Prostate gland (tissue), 2 donors: ENCODE measurements at regions not wholly inside any gene's neighbourhood (a gene's known extent, or its start where the extent isn't known, plus 50 kb on each side); places are given as distances from the start of the nearest gene placed in this dataset.

Experiments
- POLR2AphosphoS5 ChIP-seq: sonication (generic); formaldehyde crosslinking; IDR thresholded peaks from one replicate; pipeline ENCODE4 v1.6.1; 2017; ENCODE audit warnings: antibody characterized with exemption
- TF ChIP-seq, protein P1 (sequence below), 4 experiments: fragments of 200-600 bp in 2 of 4; fragments of 450-650 bp in 2 of 4; sonication (generic) in 2 of 4; IDR thresholded peaks; 1 replicate in 3 of 4; 2 replicates in 1 of 4; pipeline ENCODE4 v1.5.1; 2016 to 2019; ENCODE audit warnings: antibody characterized with exemption in 4 of 4, mild to moderate bottlenecking in 2 of 4, moderate library complexity in 2 of 4

DNA sequence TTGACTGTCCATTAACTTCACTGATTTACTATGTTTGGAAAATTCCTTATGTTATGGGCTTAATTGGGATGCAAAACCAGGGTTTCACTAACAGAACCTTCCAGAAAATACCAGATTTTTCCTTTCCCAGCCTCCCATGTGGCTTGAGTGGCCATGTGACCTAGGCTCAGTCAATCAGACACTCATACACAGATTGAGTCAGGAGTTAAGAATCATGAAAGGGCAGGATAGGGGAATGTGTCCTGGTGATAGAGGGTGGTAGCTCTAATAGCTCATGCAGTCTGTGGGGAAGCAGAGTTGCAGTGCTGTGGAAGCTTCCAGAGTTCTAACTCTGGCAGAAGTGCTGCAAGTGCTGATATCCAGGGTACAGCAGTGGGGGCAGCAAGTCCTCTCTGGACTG is 134.1 kb upstream of the IFNG-AS1 start:
- TF ChIP-seq, protein P1, sequence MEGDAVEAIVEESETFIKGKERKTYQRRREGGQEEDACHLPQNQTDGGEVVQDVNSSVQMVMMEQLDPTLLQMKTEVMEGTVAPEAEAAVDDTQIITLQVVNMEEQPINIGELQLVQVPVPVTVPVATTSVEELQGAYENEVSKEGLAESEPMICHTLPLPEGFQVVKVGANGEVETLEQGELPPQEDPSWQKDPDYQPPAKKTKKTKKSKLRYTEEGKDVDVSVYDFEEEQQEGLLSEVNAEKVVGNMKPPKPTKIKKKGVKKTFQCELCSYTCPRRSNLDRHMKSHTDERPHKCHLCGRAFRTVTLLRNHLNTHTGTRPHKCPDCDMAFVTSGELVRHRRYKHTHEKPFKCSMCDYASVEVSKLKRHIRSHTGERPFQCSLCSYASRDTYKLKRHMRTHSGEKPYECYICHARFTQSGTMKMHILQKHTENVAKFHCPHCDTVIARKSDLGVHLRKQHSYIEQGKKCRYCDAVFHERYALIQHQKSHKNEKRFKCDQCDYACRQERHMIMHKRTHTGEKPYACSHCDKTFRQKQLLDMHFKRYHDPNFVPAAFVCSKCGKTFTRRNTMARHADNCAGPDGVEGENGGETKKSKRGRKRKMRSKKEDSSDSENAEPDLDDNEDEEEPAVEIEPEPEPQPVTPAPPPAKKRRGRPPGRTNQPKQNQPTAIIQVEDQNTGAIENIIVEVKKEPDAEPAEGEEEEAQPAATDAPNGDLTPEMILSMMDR (IDR thresholded peaks at IDR 0.05) = no peak
- no peak for TF ChIP-seq POLR2AphosphoS5
